IMR-90 (cell line): ENCODE measurements at regions not wholly inside any gene's neighbourhood (a gene's known extent, or its start where the extent isn't known, plus 50 kb on each side); places are given as distances from the start of the nearest gene placed in this dataset.

ENCODE experiments used
- BHLHE40 ChIP-seq: fragments of 150-350 bp; IDR thresholded peaks from 2 replicates; pipeline ENCODE4 v1.6.1; 2016; ENCODE audit warnings: mild to moderate bottlenecking, low read depth, low read length
- CTCF ChIP-seq: conservative IDR thresholded peaks from 2 replicates; pipeline ENCODE4 v1.5.1; 2012; ENCODE audit warnings: mild to moderate bottlenecking, low read depth, low read length, improper control_type of control experiment
- POLR2A ChIP-seq: IDR thresholded peaks from 2 replicates; pipeline ENCODE4 v1.6.1; 2012; ENCODE audit warnings: mild to moderate bottlenecking, low read depth, low read length
- RFX5 ChIP-seq: IDR thresholded peaks from 2 replicates; pipeline ENCODE4 v1.8.0; 2012; ENCODE audit warnings: low read depth, mild to moderate bottlenecking, low read length, moderate library complexity
- SMC3 ChIP-seq: fragments of 150-350 bp; IDR thresholded peaks from 2 replicates; pipeline ENCODE4 v1.6.1; 2016; ENCODE audit warnings: low read depth, mild to moderate bottlenecking, antibody characterized with exemption, low read length, moderate library complexity
- TF ChIP-seq, protein P1 (sequence below): fragments of 150-350 bp; IDR thresholded peaks from 2 replicates; pipeline ENCODE4 v1.6.1; 2016; ENCODE audit warnings: low read depth, mild to moderate bottlenecking, low read length, moderate library complexity, borderline replicate concordance

GRCh38 chr2:7846607-7847006 lies 835.2 kb upstream of the ID2 start:
- TF ChIP-seq SMC3 (no peak), CTCF (no peak), POLR2A (no peak), BHLHE40 (no peak), RFX5 (no peak)
- TF ChIP-seq, protein P1, sequence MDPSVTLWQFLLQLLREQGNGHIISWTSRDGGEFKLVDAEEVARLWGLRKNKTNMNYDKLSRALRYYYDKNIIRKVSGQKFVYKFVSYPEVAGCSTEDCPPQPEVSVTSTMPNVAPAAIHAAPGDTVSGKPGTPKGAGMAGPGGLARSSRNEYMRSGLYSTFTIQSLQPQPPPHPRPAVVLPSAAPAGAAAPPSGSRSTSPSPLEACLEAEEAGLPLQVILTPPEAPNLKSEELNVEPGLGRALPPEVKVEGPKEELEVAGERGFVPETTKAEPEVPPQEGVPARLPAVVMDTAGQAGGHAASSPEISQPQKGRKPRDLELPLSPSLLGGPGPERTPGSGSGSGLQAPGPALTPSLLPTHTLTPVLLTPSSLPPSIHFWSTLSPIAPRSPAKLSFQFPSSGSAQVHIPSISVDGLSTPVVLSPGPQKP = no peak
